Hepatocyte (in vitro differentiated cells): ENCODE measurements at regions not wholly inside any gene's neighbourhood (a gene's known extent, or its start where the extent isn't known, plus 50 kb on each side); places are given as distances from the start of the nearest gene placed in this dataset.

Experiments
- DNase-seq: peaks from one replicate; pipeline ENCODE4 v3.0.0-alpha.2; 2016; ENCODE audit warnings: low spot score
- H2AFZ ChIP-seq: fragments of 200-600 bp; sonication (generic); 2 replicates; pipeline ENCODE4 v1.6.0; 2016; ENCODE audit warnings: antibody characterized with exemption, mild to moderate bottlenecking
- H3K27ac ChIP-seq: fragments of 200-600 bp; sonication (generic); 2 replicates; pipeline ENCODE4 v1.5.1; 2016; ENCODE audit warnings: mild to moderate bottlenecking
- H3K27me3 ChIP-seq: fragments of 200-600 bp; sonication (generic); 2 replicates; pipeline ENCODE4 v1.6.1; 2016
- H3K36me3 ChIP-seq: fragments of 200-600 bp; sonication (generic); replicated peaks from 2 replicates; pipeline ENCODE4 v1.5.1; 2016; ENCODE audit warnings: low read depth; ENCODE audit not compliant: insufficient read depth
- H3K4me1 ChIP-seq: fragments of 200-600 bp; sonication (generic); 2 replicates; pipeline ENCODE4 v1.5.1; 2016; ENCODE audit warnings: mild to moderate bottlenecking, moderate library complexity; ENCODE audit not compliant: insufficient read depth
- H3K4me2 ChIP-seq: fragments of 200-600 bp; sonication (generic); 2 replicates; pipeline ENCODE4 v1.6.0; 2016
- H3K4me3 ChIP-seq: fragments of 200-600 bp; sonication (generic); 2 replicates; pipeline ENCODE4 v1.5.1; 2016; ENCODE audit warnings: mild to moderate bottlenecking
- H3K79me2 ChIP-seq: fragments of 200-600 bp; sonication (generic); 2 replicates; pipeline ENCODE4 v1.6.0; 2017; ENCODE audit warnings: mild to moderate bottlenecking
- H3K9me2 ChIP-seq: fragments of 200-600 bp; sonication (generic); replicated peaks from 2 replicates; pipeline ENCODE4 v1.6.0; 2017; ENCODE audit warnings: mild to moderate bottlenecking; ENCODE audit not compliant: insufficient read depth
- H3K9me3 ChIP-seq: fragments of 200-600 bp; sonication (generic); 2 replicates; pipeline ENCODE4 v1.5.1; 2016; ENCODE audit warnings: low read depth, mild to moderate bottlenecking
- H4K20me1 ChIP-seq: fragments of 200-600 bp; sonication (generic); 2 replicates; pipeline ENCODE4 v1.6.0; 2016; ENCODE audit warnings: mild to moderate bottlenecking; ENCODE audit not compliant: insufficient read depth, poor library complexity, severe bottlenecking
- EZH2 ChIP-seq: fragments of 200-600 bp; sonication (generic); IDR thresholded peaks from 2 replicates; pipeline ENCODE4 v1.6.1; 2016; ENCODE audit warnings: antibody characterized with exemption, mild to moderate bottlenecking, borderline replicate concordance
- EZH2phosphoT487 ChIP-seq: fragments of 200-600 bp; sonication (generic); IDR thresholded peaks from one replicate; pipeline ENCODE4 v1.6.1; 2018; ENCODE audit warnings: antibody characterized with exemption, mild to moderate bottlenecking, low read depth, moderate library complexity; ENCODE audit not compliant: unreplicated experiment, severe bottlenecking
- WGBS: methylation state at CpG from one replicate; pipeline ENCODE4 v1.1.6; 2016; ENCODE audit warnings: low lambda C conversion rate; ENCODE audit errors: missing lambda C conversion rate; 5-methylcytosine and 5-hydroxymethylcytosine counted together
- TF ChIP-seq, protein P1 (sequence below): fragments of 200-600 bp; sonication (generic); IDR thresholded peaks from 2 replicates; pipeline ENCODE4 v1.5.1; 2016; ENCODE audit warnings: antibody characterized with exemption, mild to moderate bottlenecking; ENCODE audit not compliant: poor library complexity

DNA sequence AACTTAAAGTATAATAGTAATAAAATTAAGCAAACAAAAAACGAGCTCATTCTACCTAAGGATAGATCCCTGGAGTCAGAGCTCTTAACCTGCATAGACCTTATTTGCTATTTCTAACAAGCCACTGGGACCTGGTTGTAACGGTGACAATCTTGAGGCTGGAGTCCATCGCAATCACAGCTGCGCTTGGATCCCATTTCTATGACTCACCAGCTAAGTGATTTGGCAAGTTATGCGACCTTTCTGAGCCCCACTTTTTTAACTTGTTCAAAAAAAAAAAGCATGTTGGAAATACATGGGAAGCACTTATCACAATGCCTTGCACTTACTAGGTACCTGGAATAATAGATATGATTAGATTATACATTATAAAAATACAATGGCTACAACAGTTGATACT, 389.5 kb upstream of the CDH4 start:
- Histone ChIP-seq H3K9me2 (no peaks in the 10 kb centered on the region), H3K4me2 (no peak overlapping the region), H3K9me3 (no peaks in the 10 kb centered on the region), H2AFZ (no peak overlapping the region), H3K27me3 (no peaks in the 10 kb centered on the region), H3K79me2 (no peaks in the 10 kb centered on the region), H3K4me1 (no peaks in the 10 kb centered on the region), H3K36me3 (no peaks in the 10 kb centered on the region), H3K4me3 (no peak overlapping the region), H3K27ac (no peak overlapping the region), H4K20me1 (no peaks in the 10 kb centered on the region)
- WGBS: 83% methylated on average over 5 of the region's 5 CpGs
- TF ChIP-seq EZH2 (no peak), EZH2phosphoT487 (no peak)
- TF ChIP-seq, protein P1, sequence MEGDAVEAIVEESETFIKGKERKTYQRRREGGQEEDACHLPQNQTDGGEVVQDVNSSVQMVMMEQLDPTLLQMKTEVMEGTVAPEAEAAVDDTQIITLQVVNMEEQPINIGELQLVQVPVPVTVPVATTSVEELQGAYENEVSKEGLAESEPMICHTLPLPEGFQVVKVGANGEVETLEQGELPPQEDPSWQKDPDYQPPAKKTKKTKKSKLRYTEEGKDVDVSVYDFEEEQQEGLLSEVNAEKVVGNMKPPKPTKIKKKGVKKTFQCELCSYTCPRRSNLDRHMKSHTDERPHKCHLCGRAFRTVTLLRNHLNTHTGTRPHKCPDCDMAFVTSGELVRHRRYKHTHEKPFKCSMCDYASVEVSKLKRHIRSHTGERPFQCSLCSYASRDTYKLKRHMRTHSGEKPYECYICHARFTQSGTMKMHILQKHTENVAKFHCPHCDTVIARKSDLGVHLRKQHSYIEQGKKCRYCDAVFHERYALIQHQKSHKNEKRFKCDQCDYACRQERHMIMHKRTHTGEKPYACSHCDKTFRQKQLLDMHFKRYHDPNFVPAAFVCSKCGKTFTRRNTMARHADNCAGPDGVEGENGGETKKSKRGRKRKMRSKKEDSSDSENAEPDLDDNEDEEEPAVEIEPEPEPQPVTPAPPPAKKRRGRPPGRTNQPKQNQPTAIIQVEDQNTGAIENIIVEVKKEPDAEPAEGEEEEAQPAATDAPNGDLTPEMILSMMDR: no peak
- no peak for DNase-seq

DNA sequence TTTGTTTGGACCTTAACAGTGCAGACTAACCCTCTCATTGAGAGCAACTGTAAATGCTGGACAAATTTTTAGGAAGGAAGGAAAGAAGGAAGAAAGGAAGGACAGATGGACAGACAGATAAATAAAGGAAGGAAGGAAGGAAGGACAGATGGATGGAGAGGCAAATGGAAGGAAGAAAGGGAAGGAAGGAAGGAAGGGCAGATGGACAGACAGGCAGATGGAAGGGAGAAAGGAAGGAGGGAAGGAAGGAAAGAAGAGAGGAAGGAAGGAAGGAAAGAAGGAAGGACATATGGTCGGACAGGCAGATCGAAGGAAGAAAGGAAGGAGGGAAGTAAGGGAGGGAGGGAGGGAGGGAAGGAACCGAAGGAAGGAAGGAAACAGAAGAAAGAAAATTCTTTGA, 388.5 kb upstream of the CDH4 start:
- Histone ChIP-seq H3K27ac (no peak overlapping the region), H2AFZ (no peak overlapping the region), H4K20me1 (no peaks in the 10 kb centered on the region), H3K4me1 (no peaks in the 10 kb centered on the region), H3K9me3 (no peaks in the 10 kb centered on the region), H3K79me2 (no peaks in the 10 kb centered on the region), H3K9me2 (no peaks in the 10 kb centered on the region), H3K36me3 (no peaks in the 10 kb centered on the region), H3K4me2 (no peak overlapping the region), H3K27me3 (peaks cover 2% of the 10 kb centered on the region), H3K4me3 (no peak overlapping the region)
- WGBS: no CpG with 5 or more reads among the region's 3 CpGs
- no peak for DNase-seq
- no peak for TF ChIP-seq EZH2phosphoT487
- no peak for TF ChIP-seq EZH2
- TF ChIP-seq, protein P1: no peak

DNA sequence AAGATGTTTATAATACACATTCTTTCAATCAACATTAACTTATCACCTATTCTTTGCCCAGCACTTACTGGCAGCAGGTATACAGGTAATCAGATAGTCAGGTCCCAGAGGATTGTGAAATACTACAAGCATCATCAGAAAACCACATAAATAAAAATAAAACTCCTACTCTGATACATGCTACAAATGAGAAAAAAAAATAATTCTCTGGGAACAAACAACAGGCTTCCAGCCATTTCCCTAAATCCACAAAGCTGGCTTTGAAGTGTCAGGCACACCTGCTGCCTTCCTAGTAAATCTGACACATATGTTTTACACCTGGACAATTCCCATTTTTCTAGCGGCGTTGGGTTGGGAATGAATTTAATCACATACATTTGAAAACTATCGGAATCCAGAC, 384.5 kb upstream of the CDH4 start:
- WGBS: 93% methylated on average over 3 of the region's 3 CpGs
- no peak for DNase-seq

More for the DNA sequence above, 384.5 kb upstream of the CDH4 start:
- no peaks in the 10 kb centered on the region for H4K20me1 ChIP-seq
- no peak overlapping the region for H2AFZ ChIP-seq
- H3K36me3 ChIP-seq: no peaks in the 10 kb centered on the region
- no peaks in the 10 kb centered on the region for H3K79me2 ChIP-seq
- no peak overlapping the region for H3K4me2 ChIP-seq
- no peak overlapping the region for H3K4me3 ChIP-seq
- TF ChIP-seq EZH2phosphoT487 (no peak), EZH2 (no peak)
- TF ChIP-seq, protein P1: no peak
- no peaks in the 10 kb centered on the region for H3K4me1 ChIP-seq
- no peaks in the 10 kb centered on the region for H3K9me2 ChIP-seq
- H3K27me3 ChIP-seq: peaks cover 2% of the 10 kb centered on the region
- H3K27ac ChIP-seq: no peak overlapping the region
- H3K9me3 ChIP-seq: no peaks in the 10 kb centered on the region
